Keratinocyte (primary cell): ENCODE measurements at regions not wholly inside any gene's neighbourhood (a gene's known extent, or its start where the extent isn't known, plus 50 kb on each side); places are given as distances from the start of the nearest gene placed in this dataset.

Experiments used
- EZH2 ChIP-seq: IDR thresholded peaks from one replicate; pipeline ENCODE4 v1.6.1; 2012; ENCODE audit warnings: inconsistent platforms, mild to moderate bottlenecking, low read length, moderate library complexity
- TF ChIP-seq, protein P1 (sequence below), 3 experiments: IDR thresholded peaks in 1 of 3; conservative IDR thresholded peaks in 1 of 3; optimal IDR thresholded peaks in 1 of 3; 2 replicates in 2 of 3; 3 replicates in 1 of 3; pipeline versions ENCODE3 to v1.5.1; 2011; ENCODE audit warnings: low read length in 3 of 3, mild to moderate bottlenecking in 3 of 3, moderate library complexity in 2 of 3, control low read depth in 1 of 3, inconsistent platforms in 1 of 3; ENCODE audit not compliant: insufficient read depth in 2 of 3; ENCODE audit errors: extremely low read depth in 1 of 3

DNA sequence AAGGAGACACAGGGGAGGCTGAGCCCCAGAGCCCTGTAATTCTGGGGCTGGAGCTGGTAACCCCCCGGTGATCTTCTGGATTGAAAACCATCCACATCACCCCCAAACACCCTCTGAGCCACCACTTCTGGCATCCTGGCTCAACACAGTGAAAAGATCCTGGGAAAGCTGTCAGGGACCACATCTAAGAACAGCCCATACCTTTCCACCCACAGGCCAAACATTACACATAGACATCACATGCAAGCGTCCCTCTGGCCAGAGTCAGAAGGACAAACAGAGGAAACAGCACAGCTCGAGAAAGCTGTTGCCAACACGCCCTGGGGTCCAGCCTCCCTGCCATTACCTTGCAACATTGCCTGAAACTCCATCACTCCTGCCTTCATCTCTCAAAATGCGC, 469.5 kb downstream of the SOX6 start:
- TF ChIP-seq, protein P1, sequence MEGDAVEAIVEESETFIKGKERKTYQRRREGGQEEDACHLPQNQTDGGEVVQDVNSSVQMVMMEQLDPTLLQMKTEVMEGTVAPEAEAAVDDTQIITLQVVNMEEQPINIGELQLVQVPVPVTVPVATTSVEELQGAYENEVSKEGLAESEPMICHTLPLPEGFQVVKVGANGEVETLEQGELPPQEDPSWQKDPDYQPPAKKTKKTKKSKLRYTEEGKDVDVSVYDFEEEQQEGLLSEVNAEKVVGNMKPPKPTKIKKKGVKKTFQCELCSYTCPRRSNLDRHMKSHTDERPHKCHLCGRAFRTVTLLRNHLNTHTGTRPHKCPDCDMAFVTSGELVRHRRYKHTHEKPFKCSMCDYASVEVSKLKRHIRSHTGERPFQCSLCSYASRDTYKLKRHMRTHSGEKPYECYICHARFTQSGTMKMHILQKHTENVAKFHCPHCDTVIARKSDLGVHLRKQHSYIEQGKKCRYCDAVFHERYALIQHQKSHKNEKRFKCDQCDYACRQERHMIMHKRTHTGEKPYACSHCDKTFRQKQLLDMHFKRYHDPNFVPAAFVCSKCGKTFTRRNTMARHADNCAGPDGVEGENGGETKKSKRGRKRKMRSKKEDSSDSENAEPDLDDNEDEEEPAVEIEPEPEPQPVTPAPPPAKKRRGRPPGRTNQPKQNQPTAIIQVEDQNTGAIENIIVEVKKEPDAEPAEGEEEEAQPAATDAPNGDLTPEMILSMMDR (optimal IDR thresholded peaks at IDR 0.05 in 1 of 3, IDR thresholded peaks at IDR 0.05 in 1 of 3, conservative IDR thresholded peaks at IDR 0.05 in 1 of 3; ENCODE audit: extremely low read depth in 1 of 3, insufficient read depth in 2 of 3, low read length in 3 of 3): no peak
- TF ChIP-seq EZH2: no peak
